WERI-Rb-1 (cell line): ENCODE measurements at regions not wholly inside any gene's neighbourhood (a gene's known extent, or its start where the extent isn't known, plus 50 kb on each side); places are given as distances from the start of the nearest gene placed in this dataset.

ENCODE experiments used
- DNase-seq: peaks from one replicate; pipeline ENCODE4 v3.0.0-alpha.2; 2020
- H3K27ac ChIP-seq: fragments of 250-450 bp; sonication (Bioruptor Pico); 2 replicates; pipeline ENCODE4 v1.5.1; 2020; ENCODE audit warnings: mild to moderate bottlenecking, moderate library complexity
- H3K27me3 ChIP-seq: fragments of 250-450 bp; sonication (Bioruptor Pico); 2 replicates; pipeline ENCODE4 v1.5.1; 2021; ENCODE audit warnings: mild to moderate bottlenecking, low read depth, moderate library complexity; ENCODE audit not compliant: insufficient read depth, severe bottlenecking
- H3K36me3 ChIP-seq: fragments of 250-450 bp; sonication (Bioruptor Pico); 2 replicates; pipeline ENCODE4 v1.5.1; 2020; ENCODE audit warnings: mild to moderate bottlenecking, moderate library complexity
- H3K4me3 ChIP-seq: 2 replicates; pipeline ENCODE4 v1.5.1; 2011; ENCODE audit warnings: low read depth, mild to moderate bottlenecking, control low read depth, low read length
- H3K9me3 ChIP-seq: fragments of 250-450 bp; sonication (Bioruptor Pico); 2 replicates; pipeline ENCODE4 v1.5.1; 2021; ENCODE audit warnings: mild to moderate bottlenecking, moderate library complexity; ENCODE audit not compliant: severe bottlenecking
- TF ChIP-seq, protein P1 (sequence below): IDR thresholded peaks from 2 replicates; pipeline ENCODE4 v1.5.1; 2011; ENCODE audit warnings: low read depth, mild to moderate bottlenecking, control low read depth, inconsistent platforms, low read length

DNA sequence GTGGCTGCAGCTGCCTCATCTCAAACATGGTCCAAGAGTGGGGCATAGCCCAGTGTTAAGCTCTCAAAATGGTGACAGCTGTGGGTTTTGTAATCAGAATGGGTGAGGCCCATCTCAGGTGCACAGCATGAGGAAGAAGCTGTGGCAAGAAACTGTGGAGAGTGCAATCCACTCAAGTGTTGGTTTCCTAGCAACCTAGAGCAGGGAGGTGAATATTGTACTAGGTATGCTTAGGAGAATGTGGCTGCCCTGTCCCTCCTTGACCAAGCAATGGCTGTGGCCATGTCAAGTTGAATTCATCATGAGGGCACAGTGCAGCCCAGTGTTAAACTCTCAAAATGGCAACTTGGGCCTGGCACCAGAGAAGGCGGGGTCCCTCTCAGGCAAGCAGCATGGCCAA is 160.5 kb upstream of the KCNN2 start:
- Histone ChIP-seq H3K36me3 (no peaks in the 10 kb centered on the region), H3K9me3 (no peaks in the 10 kb centered on the region), H3K27ac (no peak overlapping the region), H3K4me3 (no peak overlapping the region), H3K27me3 (peaks cover 4% of the 10 kb centered on the region)
- DNase-seq: no peak
- TF ChIP-seq, protein P1, sequence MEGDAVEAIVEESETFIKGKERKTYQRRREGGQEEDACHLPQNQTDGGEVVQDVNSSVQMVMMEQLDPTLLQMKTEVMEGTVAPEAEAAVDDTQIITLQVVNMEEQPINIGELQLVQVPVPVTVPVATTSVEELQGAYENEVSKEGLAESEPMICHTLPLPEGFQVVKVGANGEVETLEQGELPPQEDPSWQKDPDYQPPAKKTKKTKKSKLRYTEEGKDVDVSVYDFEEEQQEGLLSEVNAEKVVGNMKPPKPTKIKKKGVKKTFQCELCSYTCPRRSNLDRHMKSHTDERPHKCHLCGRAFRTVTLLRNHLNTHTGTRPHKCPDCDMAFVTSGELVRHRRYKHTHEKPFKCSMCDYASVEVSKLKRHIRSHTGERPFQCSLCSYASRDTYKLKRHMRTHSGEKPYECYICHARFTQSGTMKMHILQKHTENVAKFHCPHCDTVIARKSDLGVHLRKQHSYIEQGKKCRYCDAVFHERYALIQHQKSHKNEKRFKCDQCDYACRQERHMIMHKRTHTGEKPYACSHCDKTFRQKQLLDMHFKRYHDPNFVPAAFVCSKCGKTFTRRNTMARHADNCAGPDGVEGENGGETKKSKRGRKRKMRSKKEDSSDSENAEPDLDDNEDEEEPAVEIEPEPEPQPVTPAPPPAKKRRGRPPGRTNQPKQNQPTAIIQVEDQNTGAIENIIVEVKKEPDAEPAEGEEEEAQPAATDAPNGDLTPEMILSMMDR: no peak

DNA sequence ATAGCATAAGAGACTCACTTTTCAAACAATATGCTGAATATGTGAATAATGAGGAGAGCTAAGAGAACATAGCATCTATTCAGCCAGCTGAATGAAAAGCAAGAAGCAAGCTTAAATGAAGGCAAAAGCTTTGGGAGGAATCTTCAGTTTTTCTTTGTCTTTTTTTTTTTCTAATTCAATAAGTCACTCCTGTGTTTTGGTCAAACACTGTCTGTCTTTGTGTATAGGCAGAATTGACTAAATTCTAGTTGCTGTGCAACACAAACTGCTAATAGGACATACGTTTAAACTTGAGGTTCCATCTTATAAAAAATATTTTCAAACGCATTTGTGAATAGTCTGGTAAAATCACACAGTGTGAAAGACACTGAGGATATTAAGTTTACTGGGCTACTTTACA is 156.9 kb upstream of the KCNN2 start:
- no peaks in the 10 kb centered on the region for H3K27me3 ChIP-seq
- no peaks in the 10 kb centered on the region for H3K36me3 ChIP-seq
- DNase-seq: no peak
- TF ChIP-seq, protein P1: no peak
- H3K27ac ChIP-seq: no peak overlapping the region
- no peak overlapping the region for H3K4me3 ChIP-seq
- no peaks in the 10 kb centered on the region for H3K9me3 ChIP-seq

DNA sequence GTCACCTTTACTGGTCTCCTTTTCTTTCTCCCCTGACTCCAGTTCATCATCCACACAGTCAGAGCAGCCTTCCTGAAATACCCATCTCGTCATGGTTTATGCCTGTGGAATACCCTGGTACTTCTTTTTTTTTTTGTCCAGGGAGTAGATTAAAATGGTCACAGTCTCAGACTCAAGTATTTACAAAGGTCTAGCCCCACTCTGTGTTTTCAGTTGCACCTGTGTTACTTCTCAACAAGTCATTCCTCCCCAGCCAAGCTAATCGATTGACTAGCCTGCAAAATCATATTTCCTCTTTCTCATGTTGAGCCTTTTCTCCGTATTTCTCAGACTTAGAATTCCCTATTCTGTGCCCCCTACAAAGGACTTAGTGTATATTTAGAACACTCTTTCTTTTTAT is 155.2 kb upstream of the KCNN2 start:
- no peak for DNase-seq
- Histone ChIP-seq H3K27ac (no peak overlapping the region), H3K9me3 (no peaks in the 10 kb centered on the region), H3K36me3 (no peaks in the 10 kb centered on the region), H3K4me3 (no peak overlapping the region), H3K27me3 (no peaks in the 10 kb centered on the region)
- TF ChIP-seq, protein P1: no peak

DNA sequence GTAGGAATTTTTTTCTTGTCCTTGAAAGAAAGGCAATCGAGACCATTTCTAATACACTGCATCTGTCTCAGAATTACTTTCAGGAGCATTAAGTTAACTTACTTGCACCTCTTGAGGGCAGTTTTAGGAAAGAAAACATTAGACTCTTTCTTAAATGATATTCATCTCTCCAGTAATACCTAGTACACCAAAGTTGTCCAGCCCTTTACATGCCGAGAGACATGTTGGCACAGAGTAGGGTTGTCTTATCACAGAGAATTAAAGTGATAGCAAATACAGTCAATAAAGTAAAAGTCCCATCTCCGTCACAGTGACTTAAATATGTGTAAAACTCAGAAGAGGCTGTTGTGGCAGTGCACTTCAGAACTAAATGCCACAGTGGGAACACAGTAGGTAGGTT is 154.3 kb upstream of the KCNN2 start:
- Histone ChIP-seq H3K9me3 (no peaks in the 10 kb centered on the region), H3K27me3 (no peaks in the 10 kb centered on the region), H3K27ac (no peak overlapping the region), H3K4me3 (no peak overlapping the region), H3K36me3 (no peaks in the 10 kb centered on the region)
- no peak for DNase-seq
- TF ChIP-seq, protein P1: no peak

DNA sequence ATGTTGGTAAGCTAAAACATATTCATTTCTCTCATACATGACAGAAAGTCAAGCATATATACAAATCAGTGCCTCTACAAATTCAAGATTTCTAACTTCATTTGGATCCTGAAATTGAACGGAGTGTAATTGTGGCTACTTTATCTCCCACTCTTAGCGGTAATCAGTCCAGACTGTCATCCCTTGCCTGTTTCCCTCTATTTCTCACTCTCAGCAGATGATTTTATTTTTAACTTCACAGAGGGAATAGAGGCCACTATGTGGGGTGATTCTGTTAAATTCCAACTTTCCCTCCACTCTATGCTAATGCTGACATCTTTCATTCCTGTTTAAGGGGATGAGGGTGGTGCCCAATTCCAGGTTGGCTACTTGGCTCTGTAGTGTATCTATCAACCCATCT is 153.8 kb upstream of the KCNN2 start:
- TF ChIP-seq, protein P1: no peak
- no peak for DNase-seq
- Histone ChIP-seq H3K27me3 (no peaks in the 10 kb centered on the region), H3K4me3 (no peak overlapping the region), H3K36me3 (no peaks in the 10 kb centered on the region), H3K27ac (no peak overlapping the region), H3K9me3 (no peaks in the 10 kb centered on the region)

DNA sequence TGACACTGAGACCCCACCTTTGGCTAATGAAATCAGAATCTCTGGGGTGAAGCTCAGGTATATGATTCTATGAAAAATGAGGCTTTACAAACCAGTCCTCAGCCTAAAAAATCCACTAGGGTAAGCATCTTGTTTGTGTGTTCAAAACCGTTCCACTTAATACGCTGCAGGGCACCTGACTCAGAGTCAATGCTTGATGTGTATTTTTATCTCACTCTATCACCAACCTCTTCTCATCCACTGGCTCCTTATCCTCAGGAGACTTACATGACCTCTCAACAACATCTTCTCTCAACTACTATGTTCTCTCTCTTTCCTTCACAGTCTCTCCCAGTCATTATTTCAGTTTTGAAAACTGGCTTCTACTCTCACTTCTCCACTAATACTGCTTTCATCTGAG is 153.3 kb upstream of the KCNN2 start:
- TF ChIP-seq, protein P1: no peak
- H3K4me3 ChIP-seq: no peak overlapping the region
- H3K27ac ChIP-seq: no peak overlapping the region
- H3K27me3 ChIP-seq: no peaks in the 10 kb centered on the region
- DNase-seq: no peak
- no peaks in the 10 kb centered on the region for H3K36me3 ChIP-seq
- no peaks in the 10 kb centered on the region for H3K9me3 ChIP-seq
